Keratinocyte (primary cell): ENCODE measurements at regions not wholly inside any gene's neighbourhood (a gene's known extent, or its start where the extent isn't known, plus 50 kb on each side); places are given as distances from the start of the nearest gene placed in this dataset.

Experiments
- DNase-seq: peaks from one replicate; pipeline ENCODE4 v3.0.0-alpha.2; 2011; ENCODE audit warnings: low read depth, missing footprints, low spot score
- FAIRE-seq: peaks from 2 replicates; lab custom pipeline; 2011; peaks lifted over from hg19 to GRCh38; lab: Jason Lieb, UNC
- H2AFZ ChIP-seq: 2 replicates; pipeline ENCODE4 v1.6.0; 2012; ENCODE audit warnings: low read length, control low read depth, inconsistent platforms; ENCODE audit not compliant: control insufficient read depth
- H3K27ac ChIP-seq: 2 replicates; pipeline ENCODE4 v1.5.1; 2011; ENCODE audit warnings: low read length; ENCODE audit not compliant: control insufficient read depth, insufficient read depth
- H3K27me3 ChIP-seq: 3 replicates; pipeline ENCODE4 v1.6.0; 2011; ENCODE audit warnings: low read length; ENCODE audit not compliant: control insufficient read depth, insufficient read depth; ENCODE audit errors: extremely low read depth
- H3K36me3 ChIP-seq, 2 experiments: 2 replicates in 1 of 2; 3 replicates in 1 of 2; pipeline ENCODE4 v1.5.1; 2011; ENCODE audit warnings: low read length in 2 of 2, mild to moderate bottlenecking in 1 of 2; ENCODE audit not compliant: control insufficient read depth in 2 of 2, insufficient read depth in 2 of 2; ENCODE audit errors: extremely low read depth in 1 of 2
- H3K4me1 ChIP-seq: 3 replicates; pipeline ENCODE4 v1.5.1; 2011; ENCODE audit warnings: low read length; ENCODE audit not compliant: control insufficient read depth, insufficient read depth; ENCODE audit errors: extremely low read depth
- H3K4me2 ChIP-seq: 3 replicates; pipeline ENCODE4 v1.6.0; 2011; ENCODE audit warnings: low read depth, low read length; ENCODE audit not compliant: control insufficient read depth, insufficient read depth; ENCODE audit errors: extremely low read depth
- H3K4me3 ChIP-seq, 3 experiments: fragments of 200-600 bp in 1 of 3; sonication (generic) in 1 of 3; 2 replicates in 2 of 3; 3 replicates in 1 of 3; pipeline ENCODE4 v1.5.1; 2011 to 2016; ENCODE audit warnings: low read length in 3 of 3, mild to moderate bottlenecking in 3 of 3, control low read depth in 2 of 3, inconsistent platforms in 1 of 3, low read depth in 1 of 3, mixed read lengths in 1 of 3, mixed run types in 1 of 3, moderate library complexity in 1 of 3; ENCODE audit not compliant: control insufficient read depth in 2 of 3, insufficient read depth in 2 of 3; ENCODE audit errors: extremely low read depth in 1 of 3
- H3K79me2 ChIP-seq: 2 replicates; pipeline ENCODE4 v1.6.0; 2012; ENCODE audit warnings: low read length; ENCODE audit not compliant: control insufficient read depth, insufficient read depth
- H3K9ac ChIP-seq: 3 replicates; pipeline ENCODE4 v1.6.0; 2011; ENCODE audit warnings: low read length; ENCODE audit not compliant: control insufficient read depth, insufficient read depth; ENCODE audit errors: extremely low read depth
- H3K9me1 ChIP-seq: 3 replicates; pipeline ENCODE4 v1.6.0; 2011; ENCODE audit warnings: low read length; ENCODE audit not compliant: control insufficient read depth, insufficient read depth; ENCODE audit errors: extremely low read depth
- H3K9me3 ChIP-seq: 2 replicates; pipeline ENCODE4 v1.5.1; 2012; ENCODE audit warnings: low read depth, low read length; ENCODE audit not compliant: control insufficient read depth
- H4K20me1 ChIP-seq: 3 replicates; pipeline ENCODE4 v1.6.0; 2011; ENCODE audit warnings: low read length; ENCODE audit not compliant: control insufficient read depth, insufficient read depth; ENCODE audit errors: extremely low read depth
- CTCF ChIP-seq, 3 experiments: IDR thresholded peaks in 1 of 3; conservative IDR thresholded peaks in 1 of 3; optimal IDR thresholded peaks in 1 of 3; 2 replicates in 2 of 3; 3 replicates in 1 of 3; pipeline versions ENCODE3 to v1.5.1; 2011; ENCODE audit warnings: low read length in 3 of 3, mild to moderate bottlenecking in 3 of 3, moderate library complexity in 2 of 3, control low read depth in 1 of 3, inconsistent platforms in 1 of 3; ENCODE audit not compliant: insufficient read depth in 2 of 3; ENCODE audit errors: extremely low read depth in 1 of 3
- EZH2 ChIP-seq: IDR thresholded peaks from one replicate; pipeline ENCODE4 v1.6.1; 2012; ENCODE audit warnings: inconsistent platforms, mild to moderate bottlenecking, low read length, moderate library complexity
- dilution Hi-C: fragments of 300-500 bp; cut with MboI; formaldehyde crosslinking; loops from one replicate; pipeline ENCODE4 v1.7.0; 2020; ENCODE audit warnings: low sequenced_read_pairs; ENCODE audit not compliant: extremely low pct_ligation_motif_present

- H3K4me1 ChIP-seq, result no peaks in the 10 kb centered on the region
- no peaks in the 10 kb centered on the region for H3K79me2 ChIP-seq
- dilution Hi-C loops, result no loop called here
- no peak overlapping the region for H3K27ac ChIP-seq
- H4K20me1 ChIP-seq, result no peaks in the 10 kb centered on the region
- H3K9ac ChIP-seq, result no peak overlapping the region
- H3K4me2 ChIP-seq, result no peak overlapping the region
- peaks cover 17% of the 10 kb centered on the region for H3K27me3 ChIP-seq
- no peak overlapping the region for H3K4me3 ChIP-seq
- FAIRE-seq, result no peak
- no peak for DNase-seq
- H3K9me3 ChIP-seq, result no peaks in the 10 kb centered on the region
- no peak overlapping the region for H2AFZ ChIP-seq
- H3K9me1 ChIP-seq, result no peaks in the 10 kb centered on the region
- TF ChIP-seq EZH2 (no peak), CTCF (optimal IDR thresholded peaks at IDR 0.05 in 1 of 3, IDR thresholded peaks at IDR 0.05 in 1 of 3, conservative IDR thresholded peaks at IDR 0.05 in 1 of 3; ENCODE audit: extremely low read depth in 1 of 3, insufficient read depth in 2 of 3, low read length in 3 of 3) (no peak)
- no peaks in the 10 kb centered on the region for H3K36me3 ChIP-seq
Observed at GRCh38 chr9:38284039-38284575, 108.4 kb upstream of the ALDH1B1 start.

DNA sequence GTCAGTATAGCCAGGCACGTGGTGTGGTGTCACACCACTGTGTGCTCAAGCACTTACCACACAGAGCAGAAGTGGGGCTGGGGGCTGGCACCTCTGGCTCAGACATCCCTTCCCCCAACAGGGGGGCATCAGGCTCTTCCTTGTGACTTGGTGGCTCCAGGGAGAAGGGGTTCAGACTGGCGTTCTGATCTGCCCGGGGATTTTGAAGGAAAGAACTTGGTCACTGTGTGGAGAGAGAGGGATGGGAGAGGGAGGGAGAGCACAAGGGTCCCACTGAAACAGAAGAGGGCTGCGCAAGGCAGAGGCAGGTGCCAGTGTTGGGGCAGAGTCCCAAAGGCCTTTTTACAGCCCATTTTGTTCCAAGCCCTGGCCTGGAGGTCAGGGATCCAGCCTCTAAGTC is 109.7 kb upstream of the ALDH1B1 start:
- Histone ChIP-seq H3K36me3 (no peaks in the 10 kb centered on the region), H3K79me2 (no peaks in the 10 kb centered on the region), H2AFZ (no peak overlapping the region), H3K9me1 (no peaks in the 10 kb centered on the region), H3K4me2 (no peak overlapping the region), H3K9me3 (no peaks in the 10 kb centered on the region), H3K9ac (no peak overlapping the region), H3K27ac (no peak overlapping the region), H4K20me1 (no peaks in the 10 kb centered on the region), H3K4me1 (no peaks in the 10 kb centered on the region), H3K27me3 (peaks cover 17% of the 10 kb centered on the region), H3K4me3 (no peak overlapping the region)
- FAIRE-seq, result no peak
- no peak for TF ChIP-seq EZH2
- no peak for TF ChIP-seq CTCF (optimal IDR thresholded peaks at IDR 0.05 in 1 of 3, IDR thresholded peaks at IDR 0.05 in 1 of 3, conservative IDR thresholded peaks at IDR 0.05 in 1 of 3; ENCODE audit: extremely low read depth in 1 of 3, insufficient read depth in 2 of 3, low read length in 3 of 3)
- no peak for DNase-seq
- dilution Hi-C loops, result no loop called here
